ENCODE measurements at regions not wholly inside any gene's neighbourhood (a gene's known extent, or its start where the extent isn't known, plus 50 kb on each side); places are given as distances from the start of the nearest gene placed in this dataset.

- TF ChIP-seq USF1 (CRISPR knock-in tag; IDR thresholded peaks at IDR 0.05) (no peak), MAX (CRISPR knock-in tag; IDR thresholded peaks at IDR 0.05) (no peak), MLX (CRISPR knock-in tag; IDR thresholded peaks at IDR 0.05) (no peak), ZNF219 (CRISPR knock-in tag; IDR thresholded peaks at IDR 0.05; ENCODE audit: borderline replicate concordance) (no peak), ZNF396 (CRISPR knock-in tag; IDR thresholded peaks at IDR 0.05; ENCODE audit: borderline replicate concordance) (no peak), CREM (CRISPR knock-in tag; IDR thresholded peaks at IDR 0.05) (no peak), FOXK1 (CRISPR knock-in tag; IDR thresholded peaks at IDR 0.05) (no peak), TP53 (CRISPR knock-in tag; IDR thresholded peaks at IDR 0.05) (no peak), E2F5 (CRISPR knock-in tag; IDR thresholded peaks at IDR 0.05) (no peak), NR1H2 (CRISPR knock-in tag; IDR thresholded peaks at IDR 0.05) (no peak), KAT7 (CRISPR knock-in tag; IDR thresholded peaks at IDR 0.05; ENCODE audit: borderline replicate concordance) (no peak), CBFB (CRISPR knock-in tag; IDR thresholded peaks at IDR 0.05; ENCODE audit: low read depth) (no peak), PRDM15 (CRISPR knock-in tag; IDR thresholded peaks at IDR 0.05) (no peak), CTCF (IDR thresholded peaks at IDR 0.05) (no peak; the same call in 1 of the 2 replicates), USF2 (CRISPR knock-in tag; IDR thresholded peaks at IDR 0.05) (no peak)
- ATAC-seq (no peak), DNase-seq (ENCODE audit: low spot score) (no peak)
- Mint-ChIP-seq H3K27me3 (ENCODE audit: low read depth) (no peaks in the 10 kb centered on the region), H3K27ac (no peak overlapping the region), H3K4me3 (no peak overlapping the region), H3K4me1 (no peaks in the 10 kb centered on the region; the same call in 1 of the 2 replicates), H3K36me3 (no peaks in the 10 kb centered on the region), H3K9me3 (no peaks in the 10 kb centered on the region)
- POLR2A ChIA-PET, result no interaction called here
- CTCF ChIA-PET, result interaction anchor here (0.8 to 2.7 kb wide), 10 partner anchors 10 to 381 kb away, joined by 4 to 11 read pairs (median 6); no protein-coding TSS in a partner anchor
Measured at GRCh38 chr1:222096476-222096772, 354.5 kb upstream of the DUSP10 start.

All from WTC11 (cell line).